ENCODE measurements at regions not wholly inside any gene's neighbourhood (a gene's known extent, or its start where the extent isn't known, plus 50 kb on each side); places are given as distances from the start of the nearest gene placed in this dataset.

DNA sequence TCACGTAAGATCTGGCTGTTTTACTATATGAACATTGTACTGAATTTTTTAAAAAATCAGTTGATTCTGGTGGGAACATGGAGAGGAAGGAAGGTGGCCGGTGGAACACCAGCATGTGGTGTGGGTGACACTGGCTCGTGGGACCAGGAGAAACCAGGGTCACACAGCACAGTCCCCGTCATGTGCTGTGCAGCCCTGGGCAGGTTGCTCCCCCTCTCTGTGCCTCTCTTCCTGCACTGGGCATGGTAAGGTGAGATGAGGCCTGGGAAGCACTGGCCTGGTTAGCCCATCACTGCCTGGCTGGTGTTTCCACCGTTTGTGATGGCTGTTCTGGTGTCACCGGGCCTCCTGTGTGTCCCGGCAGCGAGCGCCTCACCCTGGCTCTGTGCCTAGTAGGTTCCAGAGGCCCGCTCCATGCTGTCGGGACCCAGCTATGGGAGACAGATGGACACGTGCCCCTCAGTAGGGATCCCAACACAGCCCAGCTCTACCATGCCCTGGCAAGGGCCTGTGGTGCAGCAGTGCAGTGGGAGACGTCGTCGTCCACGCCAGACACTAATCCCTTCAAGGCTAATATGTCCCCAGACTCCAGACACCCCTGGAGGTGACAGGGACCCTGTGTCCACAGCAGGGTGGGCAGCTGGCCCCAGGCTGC, 88.2 kb upstream of the LINC01488 start:
- DNase-seq (ENCODE audit: low spot score): no peak

DNA sequence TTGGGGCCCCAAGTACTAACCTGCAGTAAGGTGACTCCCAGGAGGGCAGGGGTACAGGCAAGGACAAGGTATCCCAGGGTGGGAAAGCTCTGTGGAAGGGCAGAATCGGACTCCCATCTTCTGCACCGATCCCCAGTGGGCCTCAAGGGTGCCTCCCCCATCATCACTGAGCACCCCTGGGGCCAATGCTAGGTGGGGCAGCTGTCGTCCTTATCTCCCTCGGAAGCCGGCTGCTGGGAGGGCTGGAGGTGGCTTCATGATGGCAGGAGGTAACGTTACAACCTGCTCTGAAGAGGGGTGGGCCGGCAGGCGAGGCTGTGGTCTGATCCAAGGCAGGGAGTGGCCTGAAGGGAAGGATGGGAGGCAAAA, 87.6 kb upstream of the LINC01488 start:
- DNase-seq (ENCODE audit: low spot score): no peak

GRCh38 chr11:69394234-69394868, 87.1 kb upstream of the LINC01488 start:
- no peak for DNase-seq (ENCODE audit: low spot score)

DNA sequence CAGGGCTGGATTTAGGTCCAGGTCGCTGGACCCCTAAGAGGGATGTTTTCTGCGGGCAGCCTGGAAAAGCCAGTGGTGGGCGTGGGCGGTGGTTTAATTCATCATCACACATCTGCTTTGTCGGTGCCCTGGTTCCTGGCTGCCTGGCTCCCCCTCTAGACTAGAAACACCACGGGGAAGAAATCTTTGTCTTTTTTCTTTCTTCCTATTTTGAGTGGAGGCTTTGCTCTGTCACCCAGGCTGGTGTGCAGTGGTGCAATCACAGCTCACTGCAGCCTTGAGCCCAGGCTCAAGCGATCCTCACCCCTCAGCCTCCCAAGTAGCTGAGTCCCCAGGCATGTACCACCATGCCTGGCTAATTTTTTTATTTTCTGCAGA, 86.6 kb upstream of the LINC01488 start:
- no peak for DNase-seq (ENCODE audit: low spot score)

- DNase-seq (ENCODE audit: low spot score): no peak
These were observed 86.2 kb upstream of the LINC01488 start for GRCh38 chr11:69395287-69395686.

- no peak for DNase-seq (ENCODE audit: low spot score)
These were observed 85.2 kb upstream of the LINC01488 start for GRCh38 chr11:69396051-69396947.

DNA sequence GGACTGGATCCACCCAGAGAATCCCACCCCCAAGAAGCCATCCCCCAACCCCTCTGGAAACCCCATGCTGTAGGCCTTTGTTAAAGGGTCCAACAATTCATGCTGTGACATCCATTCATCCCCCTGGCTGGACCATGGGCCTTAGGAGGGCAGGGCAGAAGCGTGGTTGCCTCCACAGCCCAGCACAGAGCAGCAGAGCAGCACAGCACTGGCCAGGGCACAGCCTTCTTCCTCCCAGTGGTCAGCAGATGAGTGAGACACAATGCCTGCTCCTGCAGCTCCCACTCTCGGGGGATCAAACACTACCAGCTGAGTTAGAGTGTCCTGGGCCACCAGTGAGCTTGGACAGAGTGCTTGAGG, 84.5 kb upstream of the LINC01488 start:
- no peak for DNase-seq (ENCODE audit: low spot score)

DNA sequence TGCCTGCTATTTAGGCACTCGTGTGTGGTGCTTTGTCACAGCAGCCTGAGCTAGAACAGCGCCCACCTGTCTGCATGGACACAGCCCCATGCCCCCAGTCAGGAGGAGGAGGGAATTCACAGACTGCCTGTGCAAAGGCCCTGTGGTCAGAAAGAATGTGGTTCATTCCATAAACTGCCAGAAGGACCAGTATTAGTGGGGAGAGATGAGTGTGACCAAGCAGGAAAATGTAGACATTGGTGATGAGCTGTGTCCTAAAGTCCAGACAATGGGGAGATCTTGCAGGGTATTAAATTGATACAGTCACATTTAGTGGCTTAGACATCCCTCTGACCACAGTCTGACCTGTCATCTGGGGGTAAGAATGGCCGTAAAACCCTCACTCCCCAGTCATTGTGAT, 83.7 kb upstream of the LINC01488 start:
- no peak for DNase-seq (ENCODE audit: low spot score)

- no peak for DNase-seq (ENCODE audit: low spot score)
These were observed 82.7 kb upstream of the LINC01488 start for GRCh38 chr11:69398529-69399492.

GRCh38 chr11:69400140-69400539, 81.3 kb upstream of the LINC01488 start:
- no peak for DNase-seq (ENCODE audit: low spot score)

- no peak for DNase-seq (ENCODE audit: low spot score)
These were observed 80.5 kb upstream of the LINC01488 start for GRCh38 chr11:69400771-69401590.

DNA sequence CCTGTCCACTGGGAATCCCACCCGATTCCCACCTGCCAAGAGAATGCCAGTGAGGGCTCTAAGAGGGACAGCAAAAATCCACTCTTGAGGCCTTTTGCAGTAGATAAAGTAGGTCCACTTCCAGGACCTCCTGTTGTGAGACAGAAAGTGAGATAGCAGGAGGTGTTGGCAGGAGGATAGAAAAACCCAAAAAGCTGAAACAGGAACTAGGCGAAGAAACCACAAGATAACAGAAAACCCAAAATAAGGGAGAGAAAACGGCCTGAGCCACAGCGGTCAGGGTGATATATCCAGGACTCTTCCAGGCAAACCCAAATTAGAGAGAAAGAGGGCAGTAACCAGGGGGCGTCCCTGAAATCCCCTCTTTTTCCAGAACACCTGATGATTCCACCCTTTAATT, 79.7 kb upstream of the LINC01488 start:
- no peak for DNase-seq (ENCODE audit: low spot score)

- no peak for DNase-seq (ENCODE audit: low spot score)
These were observed 79.1 kb upstream of the LINC01488 start for GRCh38 chr11:69402251-69402887.

GRCh38 chr11:69403556-69404215, 77.8 kb upstream of the LINC01488 start:
- no peak for DNase-seq (ENCODE audit: low spot score)

GRCh38 chr11:69406060-69406459, 75.4 kb upstream of the LINC01488 start:
- no peak for DNase-seq (ENCODE audit: low spot score)

- no peak for DNase-seq (ENCODE audit: low spot score)
These were observed 71.4 kb upstream of the LINC01488 start for GRCh38 chr11:69409812-69410645.

DNA sequence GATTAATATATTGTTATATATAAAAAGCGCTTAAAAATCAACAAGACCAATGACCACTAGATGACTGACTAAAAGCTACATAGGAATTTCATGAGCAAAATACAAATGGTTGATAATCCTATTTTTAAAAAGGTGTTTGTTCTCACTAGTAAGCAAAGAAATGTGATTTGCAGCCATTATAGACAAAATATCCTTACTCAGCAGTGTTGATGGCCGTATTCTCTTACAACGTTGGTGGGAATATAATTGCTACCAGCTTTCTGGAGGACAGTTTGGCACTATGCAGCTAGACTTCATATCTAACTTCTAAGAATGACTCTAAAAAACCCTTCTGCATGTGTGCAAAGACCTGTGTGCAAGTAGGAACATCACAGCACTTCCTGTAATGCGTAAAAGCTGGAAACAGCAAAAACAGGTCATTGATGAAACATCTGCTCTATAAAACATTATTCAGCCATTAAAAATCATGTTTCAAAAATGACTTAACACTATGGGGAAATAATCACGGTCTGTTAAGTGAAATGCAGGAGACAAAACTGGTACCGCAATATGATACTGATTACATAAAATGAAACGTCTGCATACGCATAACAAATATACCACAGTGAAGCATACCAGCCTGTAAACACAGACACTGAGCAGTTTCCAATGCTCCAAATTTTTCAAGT, 70.1 kb upstream of the LINC01488 start:
- no peak for DNase-seq (ENCODE audit: low spot score)

DNA sequence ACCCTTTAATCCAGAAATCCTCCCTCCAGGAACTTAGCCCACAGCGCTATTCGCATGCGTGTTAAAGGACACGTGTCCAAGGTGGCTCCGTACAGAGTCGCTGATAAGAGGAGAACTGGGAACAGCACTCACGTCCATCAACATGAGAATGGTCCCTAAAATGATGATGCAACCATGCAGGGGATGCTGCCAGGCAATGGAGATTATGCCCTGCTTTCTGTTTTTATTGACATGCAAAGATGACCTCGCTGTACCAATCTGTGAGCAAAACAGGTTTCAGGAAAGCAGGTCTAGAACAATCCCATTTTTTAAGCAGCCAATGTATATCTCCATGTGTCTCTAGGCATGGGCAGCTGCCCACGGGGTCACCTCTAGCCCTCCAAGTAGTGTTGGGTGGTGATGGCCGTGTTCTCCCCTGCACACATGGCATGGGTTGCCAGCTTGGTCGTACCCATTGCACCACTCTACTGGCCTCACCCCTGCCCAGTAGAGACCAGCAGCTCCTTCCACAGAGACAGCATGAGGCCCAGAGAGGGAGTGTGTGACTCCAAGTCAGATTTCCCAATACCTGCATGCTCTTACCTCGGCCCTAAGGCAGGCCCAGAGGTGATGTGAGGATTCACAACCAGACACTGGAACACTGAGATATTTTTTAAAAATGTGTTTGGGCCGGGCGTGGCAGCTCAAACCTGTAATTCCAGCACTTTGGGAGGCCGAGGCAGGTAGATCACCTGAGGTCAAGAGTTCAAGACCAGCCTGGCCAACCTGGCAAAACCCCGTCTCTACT, 68.3 kb upstream of the LINC01488 start:
- no peak for DNase-seq (ENCODE audit: low spot score)

Data from hematopoietic multipotent progenitor cell treated with erythropoietin and hydrocortisone succinate and interleukin-3 and kit ligand, for 17 days (in vitro differentiated cells).